ENCODE measurements at regions not wholly inside any gene's neighbourhood (a gene's known extent, or its start where the extent isn't known, plus 50 kb on each side); places are given as distances from the start of the nearest gene placed in this dataset.

- ChIA-PET POLR2A (ENCODE audit: low non-redundant PET) (no interaction called here), CTCF (no interaction called here)
- no peak for TF ChIP-seq CTCF (conservative IDR thresholded peaks at IDR 0.05; ENCODE audit: low read depth)
- H3K27ac ChIP-seq: no peak overlapping the region
- no peak for DNase-seq (ENCODE audit: low spot score)
Measured at GRCh38 chr13:90534617-90535370, 812.7 kb upstream of the MIR17HG start.

GRCh38 chr13:90535421-90535820 lies 812.1 kb upstream of the MIR17HG start:
- TF ChIP-seq CTCF (conservative IDR thresholded peaks at IDR 0.05; ENCODE audit: low read depth): no peak
- no peak for DNase-seq (ENCODE audit: low spot score)
- ChIA-PET CTCF (interaction anchor here (0.6 kb wide), 1 partner anchor 332 kb away, joined by 3 read pairs; no protein-coding TSS in a partner anchor), POLR2A (ENCODE audit: low non-redundant PET) (no interaction called here)
- no peak overlapping the region for H3K27ac ChIP-seq

GRCh38 chr13:90538063-90538462 lies 809.4 kb upstream of the MIR17HG start:
- no peak for TF ChIP-seq CTCF (conservative IDR thresholded peaks at IDR 0.05; ENCODE audit: low read depth)
- POLR2A ChIA-PET (ENCODE audit: low non-redundant PET): no interaction called here

DNA sequence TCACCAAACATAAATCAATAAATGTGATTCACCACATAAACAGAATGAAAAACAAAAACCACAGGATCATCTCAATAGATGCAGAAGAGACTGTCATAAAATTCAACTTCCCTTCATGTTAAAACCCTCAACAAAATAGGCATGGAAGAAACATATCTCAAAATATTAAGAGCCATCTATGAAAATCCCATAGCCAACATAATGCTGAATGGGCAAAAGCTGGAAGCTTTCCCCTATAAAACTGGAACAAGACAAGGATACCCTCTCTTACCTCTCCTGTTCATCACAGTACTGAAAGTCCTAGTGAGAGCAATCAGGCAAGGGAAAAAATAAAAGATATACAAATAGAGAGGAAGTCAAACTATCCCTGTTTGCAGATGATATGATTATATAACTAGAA lies 806.1 kb upstream of the MIR17HG start:
- no peak for DNase-seq (ENCODE audit: low spot score)
- TF ChIP-seq CTCF (conservative IDR thresholded peaks at IDR 0.05; ENCODE audit: low read depth): no peak
- CTCF ChIA-PET: no interaction called here
- POLR2A ChIA-PET (ENCODE audit: low non-redundant PET): no interaction called here
- H3K27ac ChIP-seq: no peak overlapping the region

More at GRCh38 chr13:90538063-90538462, 809.4 kb upstream of the MIR17HG start:
- CTCF ChIA-PET: no interaction called here
- DNase-seq (ENCODE audit: low spot score): no peak
- no peak overlapping the region for H3K27ac ChIP-seq

DNA sequence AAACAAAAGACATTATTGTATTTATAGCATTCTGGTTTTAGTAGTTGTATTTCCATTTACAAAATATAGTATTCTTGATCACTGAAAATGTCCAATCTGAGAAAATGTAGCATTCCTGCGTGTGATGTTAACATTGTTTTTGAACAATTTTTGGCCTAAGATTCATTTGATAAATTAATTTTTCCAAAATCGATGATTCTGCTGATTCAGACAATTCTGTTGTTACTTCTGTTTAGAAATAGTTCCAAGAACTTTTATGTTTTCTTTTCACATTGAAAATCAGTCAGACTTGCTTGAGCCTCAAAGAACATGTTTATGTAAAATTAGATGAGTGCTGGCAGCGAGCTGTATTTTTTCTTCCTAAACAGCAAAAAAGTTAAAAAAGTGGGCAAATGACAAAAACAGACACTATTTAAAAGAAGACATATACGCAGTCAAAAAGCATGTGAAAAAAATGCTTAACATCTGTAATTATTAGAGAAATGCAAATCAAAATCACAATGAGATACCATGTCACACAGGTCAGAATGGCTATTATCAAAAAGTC lies 804.5 kb upstream of the MIR17HG start:
- H3K27ac ChIP-seq: no peak overlapping the region
- no peak for DNase-seq (ENCODE audit: low spot score)
- TF ChIP-seq CTCF (conservative IDR thresholded peaks at IDR 0.05; ENCODE audit: low read depth): no peak
- POLR2A ChIA-PET (ENCODE audit: low non-redundant PET): no interaction called here
- CTCF ChIA-PET: no interaction called here

- TF ChIP-seq CTCF (conservative IDR thresholded peaks at IDR 0.05; ENCODE audit: low read depth): no peak
- POLR2A ChIA-PET (ENCODE audit: low non-redundant PET): no interaction called here
- DNase-seq (ENCODE audit: low spot score): peak; percentile 1
- H3K27ac ChIP-seq: no peak overlapping the region
- CTCF ChIA-PET: no interaction called here
Measured at GRCh38 chr13:90545070-90545840, 802.2 kb upstream of the MIR17HG start.

Data from RWPE1 (cell line).